ENCODE measurements at regions not wholly inside any gene's neighbourhood (a gene's known extent, or its start where the extent isn't known, plus 50 kb on each side); places are given as distances from the start of the nearest gene placed in this dataset.
A peak's percentile ranks its signal among the peaks of the same experiment; 100 is the strongest.

GRCh38 chr4:11495818-11496217 lies 67.1 kb upstream of the HS3ST1 start:
- DNase-seq, result no peak

- no peak for DNase-seq
Measured at GRCh38 chr4:11495291-11495690, 66.6 kb upstream of the HS3ST1 start.

GRCh38 chr4:11494232-11494631 lies 65.5 kb upstream of the HS3ST1 start:
- DNase-seq, result no peak

- no peak for DNase-seq
Measured at GRCh38 chr4:11489453-11490083, 60.9 kb upstream of the HS3ST1 start.

- DNase-seq, result no peak
Measured at GRCh38 chr4:11488657-11489452, 60.2 kb upstream of the HS3ST1 start.

GRCh38 chr4:11487868-11488544 lies 59.3 kb upstream of the HS3ST1 start:
- peak; percentile 51 for DNase-seq

- DNase-seq, result no peak
Measured at GRCh38 chr4:11487139-11487538, 58.4 kb upstream of the HS3ST1 start.

- no peak for DNase-seq
Measured at GRCh38 chr4:11485926-11486325, 57.2 kb upstream of the HS3ST1 start.

GRCh38 chr4:11484531-11484930 lies 55.8 kb upstream of the HS3ST1 start:
- DNase-seq, result no peak

- DNase-seq, result peak; percentile 19
Measured at GRCh38 chr4:11483046-11483445, 54.4 kb upstream of the HS3ST1 start.

GRCh38 chr4:11480683-11481082 lies 52.0 kb upstream of the HS3ST1 start:
- peak; percentile 82 for DNase-seq

Measured in hematopoietic multipotent progenitor cell treated with erythropoietin and hydrocortisone succinate and interleukin-3 and kit ligand, for 6 days (in vitro differentiated cells).